ENCODE measurements at regions not wholly inside any gene's neighbourhood (a gene's known extent, or its start where the extent isn't known, plus 50 kb on each side); places are given as distances from the start of the nearest gene placed in this dataset.

DNA sequence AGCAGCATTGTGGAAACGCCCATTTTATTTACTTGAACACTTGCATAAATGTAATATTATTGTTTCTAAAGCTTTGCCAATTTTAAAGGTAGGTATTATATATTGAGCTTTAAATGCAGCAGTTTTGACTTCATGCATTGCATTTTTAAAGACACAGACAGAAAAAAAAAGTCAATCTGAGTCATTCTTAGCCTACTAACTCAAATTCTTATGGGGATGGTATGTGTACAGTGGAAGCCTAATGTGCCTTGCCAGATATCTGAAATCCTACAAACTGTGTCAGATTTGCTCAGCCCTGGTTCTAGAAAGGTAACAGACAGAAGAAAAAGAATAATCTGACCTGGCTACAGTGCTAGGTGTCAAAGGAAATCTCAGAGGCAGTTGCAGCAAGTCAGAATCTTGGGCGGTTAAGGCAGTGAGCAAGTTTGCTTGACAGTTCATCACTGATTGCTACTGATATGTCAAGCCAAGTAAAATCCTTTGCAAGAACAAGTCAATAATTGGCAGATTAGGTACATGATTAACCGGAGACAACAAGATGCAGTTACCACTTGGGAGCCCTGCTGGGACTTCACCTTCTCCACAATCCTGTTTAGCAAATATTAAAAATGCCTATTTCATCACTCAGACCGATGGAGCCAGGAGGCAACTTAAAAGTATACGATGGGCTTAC, 224.8 kb upstream of the WWC1 start:
- in situ Hi-C loops (cut with HindIII; ENCODE audit: low pct_ligation_motif_present, low pct_unique_long_range_greater_than_20kb, low sequenced_read_pairs), result no loop called here
- DNase-seq, result peak; percentile 65

DNA sequence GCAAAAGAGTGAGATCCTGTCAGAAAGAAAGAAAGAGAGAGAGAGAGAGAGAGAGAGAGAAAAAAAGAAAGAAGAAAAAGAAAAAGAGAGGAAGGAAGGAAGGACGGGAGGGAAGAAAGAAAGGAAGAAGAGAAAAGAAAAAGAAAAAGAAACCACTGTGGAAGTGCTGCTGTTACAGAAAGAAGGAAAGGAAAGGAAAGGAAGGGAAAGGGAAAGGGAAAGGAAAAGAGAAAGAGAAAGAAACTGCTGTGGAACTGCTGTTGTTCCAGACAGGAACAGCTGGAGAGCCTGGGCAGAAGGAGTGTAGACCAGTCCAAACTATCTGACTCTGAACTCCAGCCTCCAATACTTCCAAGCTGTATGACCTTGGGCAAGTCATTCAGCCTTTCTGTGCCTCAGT, 220.7 kb upstream of the WWC1 start:
- DNase-seq, result no peak
- in situ Hi-C loops (cut with HindIII; ENCODE audit: low pct_ligation_motif_present, low pct_unique_long_range_greater_than_20kb, low sequenced_read_pairs), result no loop called here

DNA sequence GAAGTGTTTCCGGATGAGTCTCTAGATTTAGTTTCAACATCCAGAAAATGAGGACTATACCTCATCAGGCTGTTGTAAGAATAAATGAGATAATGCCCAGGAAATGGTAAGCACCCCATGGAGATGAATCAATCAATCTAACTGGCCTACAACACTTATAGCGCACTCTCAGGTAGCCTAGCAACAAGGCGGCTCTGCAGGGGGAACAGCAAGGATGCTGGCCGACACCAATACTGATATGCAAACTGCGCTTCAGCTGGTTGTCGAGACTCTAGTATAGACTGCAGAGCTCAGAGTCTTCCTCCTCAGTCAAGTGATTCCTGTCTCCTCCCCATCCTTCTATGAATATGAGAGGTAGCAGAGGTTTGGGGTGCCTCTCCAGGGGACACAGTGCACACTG, 218.8 kb upstream of the WWC1 start:
- no peak for DNase-seq
- in situ Hi-C loops (cut with HindIII; ENCODE audit: low pct_ligation_motif_present, low pct_unique_long_range_greater_than_20kb, low sequenced_read_pairs), result no loop called here

DNA sequence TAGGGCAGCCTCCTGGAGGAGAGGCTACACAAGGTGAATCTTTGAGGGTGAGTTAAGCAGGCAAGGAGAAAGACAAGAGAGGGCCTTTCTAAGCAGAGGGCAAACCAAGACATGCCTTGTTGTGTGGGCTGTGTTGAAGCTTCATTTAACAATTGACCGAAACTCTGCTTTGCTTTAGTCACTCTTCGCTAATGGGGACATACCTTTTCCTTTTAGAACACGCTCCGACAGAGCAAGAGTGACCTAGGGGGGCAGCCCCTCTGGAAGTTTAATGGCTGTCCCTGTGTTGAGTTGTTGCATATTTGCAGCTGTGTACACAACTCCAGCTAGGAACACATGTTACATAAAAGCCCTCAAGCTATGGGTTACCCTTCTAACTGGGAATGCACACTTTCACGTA, 218.1 kb upstream of the WWC1 start:
- DNase-seq, result no peak
- in situ Hi-C loops (cut with HindIII; ENCODE audit: low pct_ligation_motif_present, low pct_unique_long_range_greater_than_20kb, low sequenced_read_pairs), result no loop called here

DNA sequence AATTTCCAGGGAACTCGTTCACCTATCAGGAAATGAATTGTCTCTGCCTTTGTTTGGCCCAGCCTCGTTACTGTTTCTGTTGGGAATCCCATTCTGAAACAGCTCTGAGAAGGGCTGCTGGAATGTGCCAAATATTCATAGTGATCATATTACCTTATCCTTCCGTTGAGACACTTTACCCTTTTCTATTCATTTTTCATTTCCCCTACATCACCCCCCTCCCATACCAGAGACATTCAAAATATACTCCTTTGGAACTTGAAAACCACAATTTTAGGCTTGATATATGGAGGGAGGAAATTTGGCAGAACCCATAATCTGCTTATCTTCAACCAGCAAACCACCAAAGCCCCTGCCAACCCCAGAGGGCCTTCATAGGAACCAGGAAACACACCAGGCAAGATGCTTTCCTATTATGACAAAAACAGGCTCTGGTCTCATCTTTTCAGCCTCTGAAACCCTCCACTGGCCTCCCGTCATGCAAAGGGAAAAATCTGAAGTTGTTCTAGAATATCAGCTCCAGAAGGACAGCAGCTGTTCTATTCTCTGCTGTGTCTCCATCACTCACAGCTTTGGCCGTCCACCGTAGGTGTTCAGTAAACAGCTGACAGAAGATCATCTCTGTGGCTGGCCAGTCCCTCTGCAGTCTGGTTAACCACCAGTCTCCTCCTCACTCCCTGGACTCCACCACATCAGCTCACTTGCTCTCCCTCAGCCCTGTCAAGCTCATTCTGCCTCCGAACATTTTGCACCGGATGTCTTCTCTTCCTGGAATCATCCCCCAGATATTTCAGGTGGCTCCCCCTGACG, 217.2 kb upstream of the WWC1 start:
- in situ Hi-C loops (cut with HindIII; ENCODE audit: low pct_ligation_motif_present, low pct_unique_long_range_greater_than_20kb, low sequenced_read_pairs), result no loop called here
- no peak for DNase-seq

DNA sequence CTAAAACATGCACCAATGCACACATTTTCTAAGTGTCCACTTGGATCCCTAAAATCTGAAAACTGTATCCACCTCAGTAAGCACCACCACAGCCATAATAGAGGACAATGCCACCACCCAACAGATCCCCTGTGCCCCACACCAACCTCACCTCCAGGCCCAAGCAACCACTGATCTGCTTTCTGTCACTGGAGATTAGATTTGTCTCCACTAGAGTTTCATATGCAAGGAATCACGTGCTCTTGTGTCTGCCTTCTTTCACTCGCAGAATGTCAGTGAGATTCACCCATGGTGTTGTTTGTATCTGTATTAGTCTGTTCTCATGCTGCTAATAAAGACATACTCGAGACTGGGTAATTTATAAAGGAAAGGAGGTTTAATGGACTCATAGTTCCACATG, 216.1 kb upstream of the WWC1 start:
- in situ Hi-C loops (cut with HindIII; ENCODE audit: low pct_ligation_motif_present, low pct_unique_long_range_greater_than_20kb, low sequenced_read_pairs), result no loop called here
- DNase-seq, result no peak

DNA sequence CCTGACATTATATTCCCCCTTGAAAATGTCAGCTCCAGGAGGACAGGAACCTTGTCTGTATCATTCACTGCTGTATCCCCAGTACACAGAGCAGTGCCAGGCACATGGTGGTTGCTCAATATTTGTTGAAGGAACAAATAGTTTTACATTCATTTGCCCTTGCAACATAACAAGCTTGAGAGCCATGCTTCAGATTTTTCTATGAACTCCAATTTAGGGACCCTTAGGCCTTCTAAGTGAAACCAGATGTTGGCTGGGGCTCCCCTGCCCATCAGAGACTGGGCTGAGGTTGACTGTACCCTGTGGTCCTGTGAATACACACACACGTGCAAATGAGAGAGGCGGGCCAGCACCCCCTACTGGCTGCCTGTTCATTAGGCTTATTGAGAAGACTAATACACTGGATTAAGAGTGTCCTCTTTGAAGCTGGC, 214.9 kb upstream of the WWC1 start:
- in situ Hi-C loops (cut with HindIII; ENCODE audit: low pct_ligation_motif_present, low pct_unique_long_range_greater_than_20kb, low sequenced_read_pairs), result no loop called here
- DNase-seq, result peak; percentile 44

DNA sequence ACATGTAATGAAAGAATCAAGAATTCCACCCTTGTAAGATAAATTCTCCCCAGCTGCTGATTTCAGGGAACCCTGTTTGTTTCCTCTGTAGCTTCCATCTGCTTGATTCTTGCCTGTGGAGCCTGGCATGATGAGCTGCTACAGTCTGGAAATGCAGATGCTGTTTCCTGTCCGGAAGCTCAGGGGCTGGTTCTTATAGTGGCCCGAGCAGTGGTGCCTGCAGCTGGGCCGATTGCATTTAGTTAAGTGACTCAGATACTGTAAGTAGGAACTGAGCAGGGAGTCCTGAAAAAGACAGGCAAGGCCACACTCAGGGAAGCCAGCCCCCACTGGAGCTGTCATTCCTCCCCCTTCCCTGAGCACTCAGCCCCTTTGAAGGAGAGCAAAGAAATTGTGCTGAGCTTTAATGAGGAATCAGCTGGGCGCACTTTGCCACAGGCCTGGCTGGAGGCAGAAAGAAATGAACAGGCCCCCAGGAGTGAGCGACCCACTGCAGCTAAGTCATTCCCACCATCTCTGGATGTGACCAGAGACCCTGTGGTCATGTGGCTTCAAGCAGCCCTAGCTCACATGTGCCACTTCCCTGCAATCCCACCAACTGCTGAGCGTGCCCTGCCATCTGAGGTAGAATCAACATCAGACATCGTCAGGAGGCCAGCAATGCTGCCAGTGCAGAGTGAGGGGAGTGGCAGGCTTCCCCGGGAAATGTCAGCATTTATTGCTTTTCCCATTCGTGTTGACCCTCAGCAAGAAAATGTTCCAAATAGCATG, 206.0 kb upstream of the WWC1 start:
- DNase-seq, result no peak
- in situ Hi-C loops (cut with HindIII; ENCODE audit: low pct_ligation_motif_present, low pct_unique_long_range_greater_than_20kb, low sequenced_read_pairs), result no loop called here

DNA sequence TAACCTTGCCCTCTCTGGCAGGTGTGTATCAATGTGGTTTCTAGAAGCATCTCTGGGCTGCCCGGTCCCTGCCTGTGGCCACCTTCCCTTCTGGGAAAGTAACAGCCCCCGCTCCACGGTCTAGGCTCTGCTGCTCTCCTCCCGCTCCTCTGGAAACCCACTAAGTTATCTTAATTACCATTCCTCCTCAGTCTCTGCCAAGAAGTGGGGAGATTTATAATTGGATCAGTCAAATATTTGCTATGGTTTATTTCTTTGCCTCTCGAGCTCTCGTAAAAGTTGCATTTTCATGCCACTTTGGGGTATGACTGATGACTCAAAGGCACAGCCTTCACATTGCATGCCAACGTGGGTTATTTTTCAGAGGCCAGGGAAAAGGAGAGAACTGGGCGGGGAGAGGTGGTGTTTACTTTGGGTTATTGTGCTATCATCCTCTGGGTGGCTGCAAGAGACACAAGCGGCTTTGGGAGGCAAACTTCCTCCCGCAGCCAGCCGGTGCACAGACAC, 205.3 kb upstream of the WWC1 start:
- peak; percentile 74 for DNase-seq
- in situ Hi-C loops (cut with HindIII; ENCODE audit: low pct_ligation_motif_present, low pct_unique_long_range_greater_than_20kb, low sequenced_read_pairs), result no loop called here

DNA sequence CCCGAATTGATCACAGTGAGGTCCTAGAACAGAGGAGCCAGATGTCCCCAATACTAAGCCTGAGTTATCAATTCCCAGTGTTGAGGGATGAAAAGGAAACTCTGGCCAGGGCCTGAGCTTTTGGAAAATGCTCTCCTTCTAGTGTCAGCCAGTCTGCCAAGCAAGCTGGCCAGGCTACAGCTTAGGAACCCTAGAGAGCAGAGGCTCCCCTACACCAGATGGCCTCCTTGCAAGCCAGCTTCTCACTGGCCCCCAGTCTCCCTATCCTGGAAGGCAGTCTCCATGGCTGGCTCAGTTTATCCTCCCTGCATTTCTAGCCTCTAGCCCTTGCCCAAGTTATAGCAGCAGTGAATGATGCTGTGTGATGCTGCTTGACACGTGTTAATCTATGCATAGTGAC, 204.7 kb upstream of the WWC1 start:
- in situ Hi-C loops (cut with HindIII; ENCODE audit: low pct_ligation_motif_present, low pct_unique_long_range_greater_than_20kb, low sequenced_read_pairs), result no loop called here
- DNase-seq, result no peak

DNA sequence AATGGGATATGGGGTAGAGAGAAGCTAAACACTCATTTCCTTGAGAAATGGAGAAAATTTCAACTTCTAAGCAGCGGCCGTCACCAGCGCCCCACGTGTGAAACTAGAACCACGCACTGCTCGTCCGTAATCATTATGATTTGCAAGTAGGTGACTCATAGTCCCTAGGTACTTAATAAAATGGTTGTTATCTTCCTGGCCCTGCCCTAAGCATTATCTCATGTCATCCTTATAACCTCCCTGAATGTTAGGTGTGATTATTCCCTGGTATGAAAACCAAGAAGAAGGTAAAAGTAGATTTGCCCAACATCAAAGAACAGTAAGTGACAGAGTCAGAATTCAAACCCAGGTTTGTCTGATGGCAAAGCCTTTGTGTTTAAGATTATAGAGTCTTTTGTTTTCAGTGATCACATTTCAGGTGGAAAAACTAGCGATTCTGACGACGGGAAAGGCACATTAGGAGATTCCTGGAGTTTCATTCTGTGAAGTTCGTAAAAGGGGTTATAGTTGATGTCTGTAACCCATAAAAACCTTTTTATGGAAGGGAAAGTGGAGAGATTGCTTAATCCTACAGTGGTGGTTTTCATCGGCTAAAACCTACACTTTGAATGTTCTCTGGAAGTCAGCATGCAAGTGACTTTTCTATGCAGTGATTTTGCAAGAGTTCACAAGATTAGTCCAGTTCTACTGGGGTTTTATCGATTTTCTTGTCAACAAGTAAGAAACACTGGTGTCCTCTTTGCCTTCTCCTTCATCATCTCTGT, 202.9 kb upstream of the WWC1 start:
- in situ Hi-C loops (cut with HindIII; ENCODE audit: low pct_ligation_motif_present, low pct_unique_long_range_greater_than_20kb, low sequenced_read_pairs), result no loop called here
- DNase-seq, result no peak

DNA sequence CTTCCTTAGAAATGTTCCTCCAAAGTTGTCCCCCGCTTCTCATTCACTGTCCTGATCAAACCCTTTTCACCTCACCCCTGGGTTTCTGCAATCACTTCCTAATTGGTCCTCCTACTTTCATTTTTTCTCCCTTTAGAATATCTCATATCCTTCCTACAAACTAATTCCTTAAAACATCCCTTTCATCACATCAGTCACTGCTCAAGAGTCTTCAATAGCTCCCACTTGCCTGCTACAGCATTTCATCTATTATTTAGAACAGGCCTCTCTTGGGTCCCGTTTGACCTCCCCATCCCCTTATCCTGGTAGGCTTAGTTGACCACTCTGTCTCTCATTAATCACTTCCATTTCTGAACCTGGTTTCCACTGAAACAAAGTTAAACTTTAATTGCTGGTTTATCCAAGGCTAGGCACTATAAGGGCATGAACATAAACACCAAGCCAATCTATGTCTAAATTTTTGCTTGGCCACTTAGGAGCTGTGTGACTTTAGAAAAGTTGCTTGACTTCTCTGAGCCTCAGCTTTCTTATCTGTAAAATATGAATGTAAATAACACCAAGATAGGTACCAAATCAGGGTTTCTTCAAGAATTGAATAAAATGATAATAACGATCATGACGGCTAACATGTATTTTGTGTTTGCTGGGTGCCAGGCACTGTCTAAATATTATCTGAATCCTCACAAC, 202.1 kb upstream of the WWC1 start:
- in situ Hi-C loops (cut with HindIII; ENCODE audit: low pct_ligation_motif_present, low pct_unique_long_range_greater_than_20kb, low sequenced_read_pairs), result no loop called here

DNA sequence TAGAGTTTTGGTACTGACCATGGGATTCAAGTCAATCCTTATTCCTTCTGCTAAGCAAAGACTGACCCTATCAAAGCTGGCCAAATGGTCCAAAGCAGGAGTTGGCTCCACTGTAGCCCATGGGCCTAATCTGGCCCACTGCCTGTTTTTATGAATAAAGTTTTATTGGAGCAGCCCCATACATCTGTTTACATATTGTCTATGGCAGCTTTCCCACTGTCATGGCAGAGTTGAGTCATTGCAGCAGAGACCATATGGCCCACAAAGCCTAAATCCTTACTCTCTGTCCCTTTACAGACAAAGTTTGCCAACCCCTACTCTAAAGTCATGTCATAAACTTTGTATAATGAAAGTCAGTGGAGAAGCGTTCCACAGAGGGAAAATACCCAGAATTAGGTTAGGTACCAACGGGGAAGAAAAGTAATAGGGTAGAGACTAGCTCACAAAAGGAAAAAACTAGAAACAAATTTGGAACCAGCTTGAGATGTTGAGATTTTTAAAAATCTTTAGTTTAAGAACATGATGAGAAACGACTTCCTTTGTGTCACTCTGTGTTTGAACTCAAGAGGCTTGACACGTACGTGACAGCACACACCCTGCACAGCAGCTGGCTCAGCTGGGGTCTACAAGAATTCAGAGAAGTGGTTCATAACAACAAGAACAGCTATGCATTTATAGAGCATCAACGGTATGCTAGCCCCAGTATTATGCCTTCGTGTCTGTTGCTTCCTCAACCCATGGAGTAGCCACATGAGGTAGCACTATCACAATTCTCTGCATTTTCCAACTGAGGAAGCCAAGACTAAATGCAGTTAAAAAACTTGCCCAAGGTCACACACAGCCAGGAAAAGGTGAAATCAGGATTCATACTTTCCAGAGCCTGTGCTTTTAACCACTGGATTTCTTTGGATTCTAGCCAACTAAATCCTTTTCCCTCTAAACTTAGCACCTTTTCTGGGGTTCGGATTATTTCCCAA, 198.9 kb upstream of the WWC1 start:
- DNase-seq, result no peak
- in situ Hi-C loops (cut with HindIII; ENCODE audit: low pct_ligation_motif_present, low pct_unique_long_range_greater_than_20kb, low sequenced_read_pairs), result no loop called here

More for the DNA sequence above, 202.1 kb upstream of the WWC1 start:
- no peak for DNase-seq

DNA sequence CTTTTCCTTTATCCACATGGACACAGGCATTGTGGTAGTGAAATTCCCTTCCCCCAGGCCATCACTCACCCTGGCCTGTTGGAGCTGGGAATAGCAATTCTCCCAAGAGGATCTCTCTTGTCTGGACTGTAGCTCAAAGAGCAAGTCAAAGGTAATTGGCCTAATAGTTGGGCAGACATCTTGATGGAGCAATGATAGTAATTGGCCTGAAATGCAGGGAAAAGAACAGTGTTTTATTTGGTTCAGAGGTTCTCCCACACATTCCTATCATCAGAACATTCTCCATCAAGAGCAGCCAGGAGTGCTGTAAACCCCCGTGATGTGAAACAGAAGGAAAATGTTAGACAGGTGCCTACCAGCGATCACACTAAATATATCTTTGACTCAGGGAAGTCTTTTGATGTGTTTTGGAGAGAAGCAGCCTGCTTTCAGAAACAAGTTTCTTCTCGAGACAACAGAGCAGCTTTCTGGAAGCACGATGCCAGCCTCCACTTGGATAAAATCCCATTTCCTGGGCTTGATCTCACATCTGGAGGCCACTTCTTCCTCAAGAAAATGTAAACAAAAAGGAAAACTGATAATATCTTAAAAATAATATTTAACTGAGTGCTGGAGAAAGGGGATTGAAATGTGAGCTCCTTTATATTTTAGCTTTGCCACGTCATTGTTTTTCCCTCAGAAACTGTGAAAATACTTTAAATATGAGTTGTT, 198.1 kb upstream of the WWC1 start:
- no peak for DNase-seq
- in situ Hi-C loops (cut with HindIII; ENCODE audit: low pct_ligation_motif_present, low pct_unique_long_range_greater_than_20kb, low sequenced_read_pairs), result no loop called here

DNA sequence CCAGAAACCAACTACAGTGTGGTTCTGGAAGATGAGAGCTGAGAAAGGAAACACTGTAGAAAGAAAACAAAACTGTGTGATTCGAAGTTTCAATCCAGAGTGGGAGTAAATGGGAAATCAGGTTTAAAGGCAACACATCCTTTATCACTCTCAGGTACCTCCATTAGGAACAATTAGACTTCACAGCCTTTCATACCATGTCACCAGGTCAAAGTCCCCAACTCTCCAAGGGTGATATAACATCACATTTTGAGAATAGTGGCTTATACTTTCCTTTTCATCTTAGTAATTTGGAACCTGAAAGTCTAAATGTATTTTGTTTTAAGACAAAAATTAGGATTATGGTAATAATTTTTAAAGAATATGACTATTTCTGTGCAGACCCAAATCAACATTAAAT, 194.9 kb upstream of the WWC1 start:
- in situ Hi-C loops (cut with HindIII; ENCODE audit: low pct_ligation_motif_present, low pct_unique_long_range_greater_than_20kb, low sequenced_read_pairs), result no loop called here
- no peak for DNase-seq

DNA sequence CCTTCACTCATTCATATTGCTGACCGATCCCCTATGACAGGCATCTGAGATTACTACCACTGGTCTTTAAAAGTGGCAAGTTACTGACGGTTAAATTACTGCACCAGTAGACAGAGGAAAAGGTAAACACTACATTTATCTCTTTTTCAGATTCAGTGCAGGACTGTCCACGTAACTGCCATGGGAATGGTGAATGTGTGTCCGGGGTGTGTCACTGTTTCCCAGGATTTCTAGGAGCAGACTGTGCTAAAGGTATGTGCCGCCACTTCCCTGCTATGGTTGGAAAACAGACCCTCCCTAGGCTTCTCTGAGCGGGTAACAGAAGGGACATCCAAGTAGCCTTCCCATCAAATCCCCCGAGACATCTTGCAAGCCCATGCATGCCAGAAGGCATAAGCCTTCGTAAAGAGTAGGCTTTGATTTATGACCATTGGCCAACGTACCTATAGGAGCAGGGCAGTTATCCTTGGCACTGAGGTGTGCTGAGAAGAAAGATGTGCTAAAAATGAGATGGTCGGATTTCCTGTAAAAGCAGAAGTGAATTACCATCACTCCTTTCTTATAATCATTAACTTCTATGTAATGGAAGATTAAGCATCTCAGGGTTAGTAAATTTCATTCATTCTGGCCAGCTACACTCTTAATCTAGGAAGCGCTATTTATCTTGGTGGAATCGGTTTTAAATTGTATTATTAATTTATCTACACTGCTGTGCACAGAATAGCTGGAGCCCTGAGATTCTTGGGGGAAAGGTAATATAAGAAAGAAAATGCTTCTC, 193.4 kb upstream of the WWC1 start:
- in situ Hi-C loops (cut with HindIII; ENCODE audit: low pct_ligation_motif_present, low pct_unique_long_range_greater_than_20kb, low sequenced_read_pairs), result no loop called here
- no peak for DNase-seq
